HG03135 (cell line): ENCODE measurements at regions not wholly inside any gene's neighbourhood (a gene's known extent, or its start where the extent isn't known, plus 50 kb on each side); places are given as distances from the start of the nearest gene placed in this dataset.

Experiments used
- ATAC-seq: cut with Tn5 transposase; IDR thresholded peaks from one replicate; pipeline ENCODE4 v1.9.1; 2021; ENCODE audit warnings: mild to moderate bottlenecking, moderate library complexity; ENCODE audit not compliant: unreplicated experiment

GRCh38 chr6:12648171-12648570 lies 68.4 kb upstream of the PHACTR1 start:
- no peak for ATAC-seq

DNA sequence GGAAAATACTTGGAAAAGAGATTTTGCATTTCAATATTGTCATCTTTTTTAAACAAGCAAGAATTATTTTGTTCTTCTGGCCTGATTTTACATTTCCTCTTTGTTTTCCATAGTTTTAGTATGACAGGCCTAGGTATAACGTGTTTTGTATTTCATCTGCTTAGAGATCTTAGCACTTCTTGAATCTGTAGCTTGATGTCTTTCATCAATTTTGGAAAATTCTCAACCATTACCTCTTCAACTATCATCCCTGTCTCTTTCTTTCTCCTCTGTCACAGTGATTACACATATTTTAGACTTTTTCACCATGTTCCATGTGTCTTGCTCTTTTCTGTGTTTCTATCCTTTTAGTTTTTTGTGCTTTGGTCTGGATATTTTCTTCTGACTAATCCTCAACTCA lies 67.2 kb upstream of the PHACTR1 start:
- no peak for ATAC-seq

DNA sequence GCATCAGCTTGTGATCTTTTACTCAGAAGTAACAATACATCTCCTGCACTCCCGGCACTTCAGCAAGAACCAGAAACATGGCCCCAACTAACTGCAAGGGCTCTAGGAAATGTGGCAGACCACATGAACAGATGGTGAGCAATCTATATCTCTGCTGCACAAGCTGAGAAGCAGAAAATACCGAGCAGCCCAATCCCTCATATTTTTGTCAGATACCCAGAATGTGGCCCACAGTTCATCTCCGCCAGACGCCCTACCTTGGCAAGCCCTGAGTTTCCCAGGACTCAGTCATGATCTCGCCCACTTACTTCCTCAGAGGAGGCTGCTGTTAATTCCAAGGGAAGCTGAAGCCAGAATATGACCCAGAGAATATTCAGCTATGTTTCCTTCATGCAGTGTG lies 63.1 kb upstream of the PHACTR1 start:
- no peak for ATAC-seq

DNA sequence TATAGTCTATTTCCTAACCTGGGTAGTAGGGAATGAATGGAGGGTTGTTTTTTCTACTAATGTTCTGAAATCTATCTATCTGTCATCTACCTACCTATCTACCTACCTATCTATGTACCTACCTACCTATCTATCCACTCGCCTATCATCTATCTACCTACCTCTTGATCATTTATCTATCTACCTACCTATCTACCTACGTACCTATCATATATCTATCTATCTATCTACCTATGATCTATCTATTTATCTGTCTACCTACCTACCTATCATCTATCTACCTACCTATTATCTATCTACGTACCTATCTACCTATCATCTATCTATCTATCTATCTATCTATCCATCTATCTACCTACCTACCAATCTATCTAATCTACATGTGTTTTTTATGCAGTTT lies 62.5 kb upstream of the PHACTR1 start:
- no peak for ATAC-seq

DNA sequence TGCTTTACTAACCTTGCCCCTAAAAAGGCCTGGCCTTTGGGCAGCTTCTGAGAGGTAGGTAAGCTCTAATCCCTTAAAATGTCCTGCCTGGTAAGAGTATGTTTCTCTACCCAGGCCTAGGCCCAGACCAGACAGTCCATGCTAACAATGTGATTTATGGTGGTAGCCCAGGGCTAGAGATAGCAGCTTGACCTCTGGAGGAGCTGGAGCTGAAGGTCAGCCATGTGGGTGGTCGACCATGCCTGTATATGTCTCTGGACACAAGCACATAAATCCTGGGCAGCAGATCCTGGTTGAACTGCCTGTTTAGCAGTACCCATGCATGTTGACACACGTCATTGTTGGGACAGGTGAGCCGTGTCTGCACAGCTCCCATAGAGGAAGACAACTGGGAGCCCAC lies 62.1 kb upstream of the PHACTR1 start:
- ATAC-seq, result no peak

GRCh38 chr6:12656906-12657305 lies 59.7 kb upstream of the PHACTR1 start:
- no peak for ATAC-seq

DNA sequence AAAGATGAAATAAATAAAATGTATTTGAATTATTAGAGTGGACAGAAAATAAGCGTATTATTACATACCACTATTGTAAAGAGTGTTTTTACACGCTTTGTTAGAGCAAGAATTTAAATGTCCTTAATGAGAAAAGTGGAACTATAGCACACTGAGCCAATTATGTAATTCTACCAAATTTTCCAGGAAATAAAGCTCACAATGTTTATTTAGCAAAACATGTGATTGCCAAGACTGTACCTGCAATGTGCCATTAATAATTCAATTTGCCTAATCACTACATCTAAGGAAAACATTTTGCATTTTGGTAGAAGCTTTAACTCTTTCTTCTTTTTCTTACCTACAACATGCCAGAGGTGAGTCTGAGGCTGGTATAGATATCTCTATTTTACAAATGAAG lies 58.7 kb upstream of the PHACTR1 start:
- ATAC-seq, result no peak

DNA sequence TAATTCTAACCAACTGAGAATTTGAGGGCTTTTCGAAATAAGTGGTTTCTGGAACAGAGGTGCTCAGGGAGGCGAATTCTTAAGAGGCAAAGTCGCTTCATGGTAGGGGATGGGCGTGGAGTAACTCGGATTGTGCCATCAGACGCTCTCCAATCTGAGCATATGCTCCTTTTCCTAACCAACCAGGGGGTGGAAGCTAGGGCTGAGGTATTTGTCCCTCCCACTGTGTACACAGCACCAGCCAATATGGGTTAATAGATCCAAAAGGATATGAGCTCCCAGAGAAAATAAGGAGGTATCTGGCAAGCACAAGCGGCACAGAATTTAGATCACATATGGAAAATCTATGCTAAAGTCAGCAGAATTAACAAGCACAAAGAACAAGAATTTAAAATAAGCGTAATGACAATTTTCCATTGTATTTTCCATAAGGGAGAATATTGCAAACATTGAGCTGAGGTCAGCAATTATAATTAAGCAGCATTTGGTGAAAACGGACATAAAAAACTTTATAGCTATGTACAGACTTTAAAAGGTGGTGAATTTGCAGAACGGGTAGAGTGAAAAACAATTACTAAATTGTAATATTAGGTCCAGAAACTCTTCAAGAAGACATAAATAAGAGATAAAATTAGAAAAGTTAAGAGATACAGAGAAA lies 55.0 kb upstream of the PHACTR1 start:
- no peak for ATAC-seq
